SK-N-SH (cell line): ENCODE measurements at regions not wholly inside any gene's neighbourhood (a gene's known extent, or its start where the extent isn't known, plus 50 kb on each side); places are given as distances from the start of the nearest gene placed in this dataset.

Source experiments
- CTCF ChIA-PET: fragments of 300-600, 350-600 bp; formaldehyde crosslinking; extraction: SDS; loops from one replicate; lab custom pipeline; 2021; lab: Yijun Ruan, JAX
- POLR2A ChIA-PET: fragments of 350-600 bp; sonication (Branson Sonifier 250); formaldehyde crosslinking; extraction: SDS; loops from one replicate; lab custom pipeline; 2020; ENCODE audit warnings: antibody characterized with exemption, inconsistent platforms; lab: Yijun Ruan, JAX
- DNase-seq: peaks from one replicate; pipeline ENCODE4 v3.0.0; 2012
- H2AFZ ChIP-seq: fragments of 200-600 bp; sonication (generic); 2 replicates; pipeline ENCODE4 v1.8.1; 2016; ENCODE audit warnings: antibody characterized with exemption, mild to moderate bottlenecking, low read depth
- H3F3A ChIP-seq: fragments of 200-600 bp; sonication (generic); replicated peaks from 2 replicates; pipeline ENCODE3; 2016; ENCODE audit warnings: antibody characterized with exemption, mild to moderate bottlenecking; ENCODE audit not compliant: insufficient read depth
- H3K27ac ChIP-seq, 2 experiments: fragments of 200-500 bp in 1 of 2; fragments of 200-600 bp in 1 of 2; sonication (Bioruptor generic) in 1 of 2; sonication (generic), shearing (Covaris generic) in 1 of 2; 2 replicates each; pipeline versions ENCODE4 v1.5.1 to v1.6.1; 2014 to 2016; ENCODE audit warnings: low read depth in 2 of 2, inconsistent platforms in 1 of 2, low read length in 1 of 2, mild to moderate bottlenecking in 1 of 2, mixed read lengths in 1 of 2
- H3K27me3 ChIP-seq: fragments of 200-600 bp; sonication (generic), shearing (Covaris generic); 2 replicates; pipeline ENCODE4 v1.6.1; 2016; ENCODE audit warnings: mixed run types; ENCODE audit not compliant: insufficient read depth
- H3K36me3 ChIP-seq, 2 experiments: fragments of 200-500 bp in 1 of 2; fragments of 200-600 bp in 1 of 2; sonication (Bioruptor generic) in 1 of 2; sonication (generic) in 1 of 2; replicated peaks in 1 of 2; 2 replicates each; pipeline versions ENCODE3 to v1.5.1; 2014 to 2016; ENCODE audit warnings: low read length in 1 of 2, mild to moderate bottlenecking in 1 of 2; ENCODE audit not compliant: insufficient read depth in 2 of 2, control insufficient read depth in 1 of 2
- H3K4me1 ChIP-seq, 2 experiments: fragments of 200-500 bp in 1 of 2; fragments of 200-600 bp in 1 of 2; sonication (Bioruptor generic) in 1 of 2; sonication (generic), shearing (Covaris generic) in 1 of 2; 2 replicates each; pipeline versions ENCODE4 v1.5.1 to v1.6.1; 2014 to 2016; ENCODE audit warnings: low read depth in 1 of 2, low read length in 1 of 2, mixed run types in 1 of 2; ENCODE audit not compliant: insufficient read depth in 2 of 2, control insufficient read depth in 1 of 2
- H3K4me2 ChIP-seq: fragments of 200-600 bp; sonication (generic), shearing (Covaris generic); 2 replicates; pipeline ENCODE4 v1.6.1; 2017; ENCODE audit warnings: mixed run types
- H3K4me3 ChIP-seq, 2 experiments: fragments of 200-500 bp in 1 of 2; fragments of 200-600 bp in 1 of 2; sonication (Bioruptor generic) in 1 of 2; sonication (generic), shearing (Covaris generic) in 1 of 2; 2 replicates each; pipeline versions ENCODE4 v1.5.1 to v1.8.1; 2014 to 2016; ENCODE audit warnings: low read depth in 2 of 2, inconsistent platforms in 1 of 2, low read length in 1 of 2, mild to moderate bottlenecking in 1 of 2, mixed read lengths in 1 of 2, moderate library complexity in 1 of 2
- H3K79me2 ChIP-seq: fragments of 200-600 bp; sonication (generic); 2 replicates; pipeline ENCODE4 v1.8.1; 2017; ENCODE audit warnings: mild to moderate bottlenecking; ENCODE audit not compliant: insufficient read depth
- H3K9ac ChIP-seq: fragments of 200-600 bp; sonication (generic); 2 replicates; pipeline ENCODE4 v1.6.1; 2017; ENCODE audit warnings: mixed run types
- H3K9me2 ChIP-seq: fragments of 200-600 bp; sonication (generic); 2 replicates; pipeline ENCODE4 v1.6.1; 2017; ENCODE audit warnings: mixed run types
- H3K9me3 ChIP-seq: fragments of 200-600 bp; sonication (generic); 2 replicates; pipeline ENCODE4 v1.6.1; 2017; ENCODE audit warnings: mixed run types, mild to moderate bottlenecking, moderate library complexity
- H4K20me1 ChIP-seq: fragments of 200-600 bp; sonication (generic); 2 replicates; pipeline ENCODE4 v1.6.1; 2017; ENCODE audit warnings: mild to moderate bottlenecking, mixed run types; ENCODE audit not compliant: insufficient read depth
- CHD2 ChIP-seq: fragments of 150-350 bp; IDR thresholded peaks from 2 replicates; pipeline ENCODE4 v1.6.1; 2018; ENCODE audit warnings: low read length; ENCODE audit not compliant: partially characterized antibody
- FOSL2 ChIP-seq: IDR thresholded peaks from 2 replicates; pipeline ENCODE4 v1.4.0; 2012; ENCODE audit warnings: low read depth, mild to moderate bottlenecking, moderate library complexity, borderline replicate concordance
- FOXM1 ChIP-seq: IDR thresholded peaks from 2 replicates; pipeline ENCODE4 v1.4.0; 2012; ENCODE audit warnings: low read depth, mild to moderate bottlenecking
- NRF1 ChIP-seq: IDR thresholded peaks from 2 replicates; pipeline ENCODE4 v1.6.1; 2012; ENCODE audit warnings: low read depth, mild to moderate bottlenecking, low read length
- POLR2AphosphoS5 ChIP-seq: IDR thresholded peaks from 2 replicates; pipeline ENCODE4 v1.6.1; 2012; ENCODE audit warnings: low read depth, low read length
- RAD21 ChIP-seq: IDR thresholded peaks from 2 replicates; pipeline ENCODE4 v1.6.1; 2012; ENCODE audit warnings: mild to moderate bottlenecking, low read length
- RCOR1 ChIP-seq: fragments of 150-350 bp; IDR thresholded peaks from 2 replicates; pipeline ENCODE4 v1.6.1; 2017; ENCODE audit warnings: antibody characterized with exemption, low read length
- RFX5 ChIP-seq: IDR thresholded peaks from 2 replicates; pipeline ENCODE4 v1.6.1; 2012; ENCODE audit warnings: mild to moderate bottlenecking, improper control_type of control experiment, low read length
- SIN3A ChIP-seq: IDR thresholded peaks from 2 replicates; pipeline ENCODE4 v1.6.1; 2012; ENCODE audit warnings: low read depth, mild to moderate bottlenecking, low read length, moderate library complexity, borderline replicate concordance
- TAF1 ChIP-seq: IDR thresholded peaks from 2 replicates; pipeline ENCODE4 v1.6.1; 2012; ENCODE audit warnings: low read depth, mild to moderate bottlenecking, low read length, moderate library complexity, borderline replicate concordance
- WGBS: methylation state at CpG from one replicate; pipeline ENCODE4 v1.1.6; 2017; ENCODE audit warnings: low lambda C conversion rate; 5-methylcytosine and 5-hydroxymethylcytosine counted together
- TF ChIP-seq, protein P1 (sequence below): IDR thresholded peaks from 2 replicates; pipeline ENCODE4 v1.6.1; 2012; ENCODE audit warnings: mild to moderate bottlenecking, low read depth, low read length, moderate library complexity
- TF ChIP-seq, protein P2 (sequence below): fragments of 150-350 bp; IDR thresholded peaks from 2 replicates; pipeline ENCODE4 v1.6.1; 2016; ENCODE audit warnings: mild to moderate bottlenecking, low read depth, low read length
- TF ChIP-seq, protein P3 (sequence below): fragments of 150-350 bp; IDR thresholded peaks from 2 replicates; pipeline ENCODE4 v1.6.1; 2017; ENCODE audit warnings: antibody characterized with exemption, low read length, low read depth, borderline replicate concordance
- TF ChIP-seq, protein P4 (sequence below): IDR thresholded peaks from 2 replicates; pipeline ENCODE4 v1.4.0; 2012; ENCODE audit warnings: low read depth

DNA sequence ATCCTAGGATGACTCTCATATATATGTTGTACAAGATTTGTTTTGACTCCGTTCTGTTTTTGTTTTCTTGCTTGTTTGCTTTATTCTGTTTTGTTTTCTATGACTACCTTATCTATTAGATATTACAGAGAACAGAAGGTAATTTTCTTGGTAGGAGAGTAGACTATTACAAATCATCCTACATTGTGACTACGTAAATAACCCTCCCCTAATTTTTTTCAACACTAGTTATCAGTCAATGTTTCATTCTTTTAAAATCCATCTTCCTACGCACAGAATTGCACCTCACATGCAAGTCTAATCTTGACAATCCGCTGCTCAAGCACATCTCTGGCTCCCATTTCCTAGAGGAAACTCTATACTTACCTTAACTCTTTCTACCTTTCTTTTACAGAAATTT, 792.3 kb upstream of the PIK3C3 start:
- WGBS, result 65% methylated on average over 4 of the region's 4 CpGs
- H3K79me2 ChIP-seq, result no peaks in the 10 kb centered on the region
- no peak overlapping the region for H3K4me3 ChIP-seq
- H4K20me1 ChIP-seq, result no peaks in the 10 kb centered on the region
- H3K36me3 ChIP-seq, result no peaks in the 10 kb centered on the region
- H3K27ac ChIP-seq, result no peak overlapping the region
- TF ChIP-seq CHD2, result no peak
- TF ChIP-seq, protein P1, sequence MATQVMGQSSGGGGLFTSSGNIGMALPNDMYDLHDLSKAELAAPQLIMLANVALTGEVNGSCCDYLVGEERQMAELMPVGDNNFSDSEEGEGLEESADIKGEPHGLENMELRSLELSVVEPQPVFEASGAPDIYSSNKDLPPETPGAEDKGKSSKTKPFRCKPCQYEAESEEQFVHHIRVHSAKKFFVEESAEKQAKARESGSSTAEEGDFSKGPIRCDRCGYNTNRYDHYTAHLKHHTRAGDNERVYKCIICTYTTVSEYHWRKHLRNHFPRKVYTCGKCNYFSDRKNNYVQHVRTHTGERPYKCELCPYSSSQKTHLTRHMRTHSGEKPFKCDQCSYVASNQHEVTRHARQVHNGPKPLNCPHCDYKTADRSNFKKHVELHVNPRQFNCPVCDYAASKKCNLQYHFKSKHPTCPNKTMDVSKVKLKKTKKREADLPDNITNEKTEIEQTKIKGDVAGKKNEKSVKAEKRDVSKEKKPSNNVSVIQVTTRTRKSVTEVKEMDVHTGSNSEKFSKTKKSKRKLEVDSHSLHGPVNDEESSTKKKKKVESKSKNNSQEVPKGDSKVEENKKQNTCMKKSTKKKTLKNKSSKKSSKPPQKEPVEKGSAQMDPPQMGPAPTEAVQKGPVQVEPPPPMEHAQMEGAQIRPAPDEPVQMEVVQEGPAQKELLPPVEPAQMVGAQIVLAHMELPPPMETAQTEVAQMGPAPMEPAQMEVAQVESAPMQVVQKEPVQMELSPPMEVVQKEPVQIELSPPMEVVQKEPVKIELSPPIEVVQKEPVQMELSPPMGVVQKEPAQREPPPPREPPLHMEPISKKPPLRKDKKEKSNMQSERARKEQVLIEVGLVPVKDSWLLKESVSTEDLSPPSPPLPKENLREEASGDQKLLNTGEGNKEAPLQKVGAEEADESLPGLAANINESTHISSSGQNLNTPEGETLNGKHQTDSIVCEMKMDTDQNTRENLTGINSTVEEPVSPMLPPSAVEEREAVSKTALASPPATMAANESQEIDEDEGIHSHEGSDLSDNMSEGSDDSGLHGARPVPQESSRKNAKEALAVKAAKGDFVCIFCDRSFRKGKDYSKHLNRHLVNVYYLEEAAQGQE, result no peak
- TF ChIP-seq, protein P2, sequence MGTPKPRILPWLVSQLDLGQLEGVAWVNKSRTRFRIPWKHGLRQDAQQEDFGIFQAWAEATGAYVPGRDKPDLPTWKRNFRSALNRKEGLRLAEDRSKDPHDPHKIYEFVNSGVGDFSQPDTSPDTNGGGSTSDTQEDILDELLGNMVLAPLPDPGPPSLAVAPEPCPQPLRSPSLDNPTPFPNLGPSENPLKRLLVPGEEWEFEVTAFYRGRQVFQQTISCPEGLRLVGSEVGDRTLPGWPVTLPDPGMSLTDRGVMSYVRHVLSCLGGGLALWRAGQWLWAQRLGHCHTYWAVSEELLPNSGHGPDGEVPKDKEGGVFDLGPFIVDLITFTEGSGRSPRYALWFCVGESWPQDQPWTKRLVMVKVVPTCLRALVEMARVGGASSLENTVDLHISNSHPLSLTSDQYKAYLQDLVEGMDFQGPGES, result no peak
- no peak for TF ChIP-seq POLR2AphosphoS5
- TF ChIP-seq RCOR1, result no peak
- no peak for TF ChIP-seq NRF1
- H2AFZ ChIP-seq, result no peak overlapping the region; the same call in 1 of the 2 replicates
- no peaks in the 10 kb centered on the region for H3F3A ChIP-seq
- ChIA-PET CTCF (no interaction called here), POLR2A (no interaction called here)
- H3K9ac ChIP-seq, result no peak overlapping the region
- no peak overlapping the region for H3K4me2 ChIP-seq
- H3K9me3 ChIP-seq, result no peaks in the 10 kb centered on the region
- DNase-seq, result no peak
- no peaks in the 10 kb centered on the region for H3K4me1 ChIP-seq
- no peaks in the 10 kb centered on the region for H3K27me3 ChIP-seq
- H3K9me2 ChIP-seq, result no peaks in the 10 kb centered on the region

DNA sequence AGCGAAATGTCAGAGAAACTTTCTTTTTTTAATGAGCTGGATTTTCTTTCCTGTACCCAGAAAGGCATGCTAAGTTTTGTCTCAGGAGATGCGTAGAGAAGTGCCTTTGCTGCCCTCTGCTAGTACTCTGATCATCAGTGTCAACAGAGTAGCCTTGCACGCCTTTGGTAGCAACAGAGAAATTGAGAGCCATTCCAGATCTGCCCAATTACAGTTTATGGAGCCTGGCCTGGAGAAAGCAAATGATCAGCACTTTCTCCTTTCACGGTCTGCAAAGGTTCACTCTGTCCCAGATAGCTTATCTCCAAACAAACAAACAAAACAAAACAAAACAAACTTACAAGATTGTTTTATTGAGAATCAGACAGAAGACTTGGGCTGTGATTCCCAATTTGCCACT, 792.8 kb upstream of the PIK3C3 start:
- Histone ChIP-seq H3F3A (no peaks in the 10 kb centered on the region), H3K27ac (no peak overlapping the region), H3K9ac (no peak overlapping the region), H3K36me3 (no peaks in the 10 kb centered on the region), H3K79me2 (no peaks in the 10 kb centered on the region), H4K20me1 (no peaks in the 10 kb centered on the region), H3K4me2 (no peak overlapping the region), H3K27me3 (no peaks in the 10 kb centered on the region), H3K4me1 (no peaks in the 10 kb centered on the region), H3K9me2 (no peaks in the 10 kb centered on the region), H3K4me3 (no peak overlapping the region), H2AFZ (no peak overlapping the region), H3K9me3 (no peaks in the 10 kb centered on the region)
- no peak for DNase-seq
- ChIA-PET CTCF (no interaction called here), POLR2A (no interaction called here)
- TF ChIP-seq FOXM1 (no peak), RFX5 (no peak), RCOR1 (no peak), CHD2 (no peak), POLR2AphosphoS5 (no peak), FOSL2 (no peak), TAF1 (no peak), SIN3A (no peak), RAD21 (no peak)
- TF ChIP-seq, protein P3, sequence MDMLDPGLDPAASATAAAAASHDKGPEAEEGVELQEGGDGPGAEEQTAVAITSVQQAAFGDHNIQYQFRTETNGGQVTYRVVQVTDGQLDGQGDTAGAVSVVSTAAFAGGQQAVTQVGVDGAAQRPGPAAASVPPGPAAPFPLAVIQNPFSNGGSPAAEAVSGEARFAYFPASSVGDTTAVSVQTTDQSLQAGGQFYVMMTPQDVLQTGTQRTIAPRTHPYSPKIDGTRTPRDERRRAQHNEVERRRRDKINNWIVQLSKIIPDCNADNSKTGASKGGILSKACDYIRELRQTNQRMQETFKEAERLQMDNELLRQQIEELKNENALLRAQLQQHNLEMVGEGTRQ, result no peak
- TF ChIP-seq, protein P4, sequence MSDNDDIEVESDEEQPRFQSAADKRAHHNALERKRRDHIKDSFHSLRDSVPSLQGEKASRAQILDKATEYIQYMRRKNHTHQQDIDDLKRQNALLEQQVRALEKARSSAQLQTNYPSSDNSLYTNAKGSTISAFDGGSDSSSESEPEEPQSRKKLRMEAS, result no peak
- TF ChIP-seq, protein P2, result no peak
- 77% methylated on average over 4 of the region's 4 CpGs for WGBS
